ENCODE measurements at regions not wholly inside any gene's neighbourhood (a gene's known extent, or its start where the extent isn't known, plus 50 kb on each side); places are given as distances from the start of the nearest gene placed in this dataset.

GRCh38 chr15:69600556-69601085 is 148.0 kb downstream of the RPLP1 start:
- TF ChIP-seq CTCF (IDR thresholded peaks at IDR 0.05; ENCODE audit: low read depth, low read length, poor library complexity, severe bottlenecking) (no peak), EZH2phosphoT487 (IDR thresholded peaks at IDR 0.05; ENCODE audit: borderline replicate concordance, low read length) (no peak)

All from DOHH2 (cell line).